Astrocyte (in vitro differentiated cells and primary cell): ENCODE measurements at regions not wholly inside any gene's neighbourhood (a gene's known extent, or its start where the extent isn't known, plus 50 kb on each side); places are given as distances from the start of the nearest gene placed in this dataset.

Experiments used
- DNase-seq: peaks from one replicate; pipeline ENCODE4 v3.0.0-alpha.2; 2010; ENCODE audit warnings: low read depth
- FAIRE-seq: peaks from 2 replicates; lab custom pipeline; 2011; peaks lifted over from hg19 to GRCh38; lab: Jason Lieb, UNC
- H2AFZ ChIP-seq: 2 replicates; pipeline ENCODE4 v1.6.0; 2012; ENCODE audit warnings: low read depth, low read length, inconsistent platforms
- H3K27ac ChIP-seq: 2 replicates; pipeline ENCODE4 v1.5.1; 2011; ENCODE audit warnings: low read depth, low read length, inconsistent platforms
- H3K27me3 ChIP-seq: 2 replicates; pipeline ENCODE4 v1.6.0; 2011; ENCODE audit warnings: low read length, inconsistent platforms; ENCODE audit not compliant: insufficient read depth
- H3K36me3 ChIP-seq: 2 replicates; pipeline ENCODE4 v1.5.1; 2011; ENCODE audit warnings: low read length, inconsistent platforms; ENCODE audit not compliant: insufficient read depth
- H3K4me1 ChIP-seq: 2 replicates; pipeline ENCODE4 v1.5.1; 2011; ENCODE audit warnings: low read length, inconsistent platforms; ENCODE audit not compliant: insufficient read depth
- H3K4me2 ChIP-seq: 2 replicates; pipeline ENCODE4 v1.6.0; 2012; ENCODE audit warnings: low read length, inconsistent platforms
- H3K4me3 ChIP-seq: 2 replicates; pipeline ENCODE4 v1.5.1; 2011; ENCODE audit warnings: low read depth, mild to moderate bottlenecking, low read length, inconsistent platforms; ENCODE audit not compliant: insufficient read depth
- H3K79me2 ChIP-seq: 2 replicates; pipeline ENCODE4 v1.6.0; 2012; ENCODE audit warnings: mild to moderate bottlenecking, low read length, inconsistent platforms; ENCODE audit not compliant: insufficient read depth
- H3K9ac ChIP-seq: 2 replicates; pipeline ENCODE4 v1.6.0; 2012; ENCODE audit warnings: mild to moderate bottlenecking, low read length, inconsistent platforms
- H3K9me3 ChIP-seq: 2 replicates; pipeline ENCODE4 v1.5.1; 2012; ENCODE audit warnings: low read depth, mild to moderate bottlenecking, low read length, inconsistent platforms; ENCODE audit not compliant: insufficient read depth
- H4K20me1 ChIP-seq: 2 replicates; pipeline ENCODE4 v1.6.0; 2012; ENCODE audit warnings: low read length, inconsistent platforms; ENCODE audit not compliant: insufficient read depth
- H3K27ac Mint-ChIP-seq: one replicate; pipeline ENCODE4 v1.8.0; 2021; ENCODE audit warnings: mild to moderate bottlenecking, mixed read lengths; ENCODE audit not compliant: unreplicated experiment
- H3K27me3 Mint-ChIP-seq: one replicate; pipeline ENCODE4 v1.8.0; 2021; ENCODE audit warnings: low read depth, mixed read lengths; ENCODE audit not compliant: unreplicated experiment
- H3K36me3 Mint-ChIP-seq: one replicate; pipeline ENCODE4 v1.8.0; 2021; ENCODE audit warnings: low read depth, mixed read lengths; ENCODE audit not compliant: unreplicated experiment
- H3K4me1 Mint-ChIP-seq: one replicate; pipeline ENCODE4 v1.8.0; 2021; ENCODE audit warnings: low read depth, mixed read lengths; ENCODE audit not compliant: unreplicated experiment
- H3K4me3 Mint-ChIP-seq: one replicate; pipeline ENCODE4 v1.8.0; 2021; ENCODE audit warnings: mild to moderate bottlenecking, moderate library complexity, mixed read lengths; ENCODE audit not compliant: unreplicated experiment
- H3K9me3 Mint-ChIP-seq: one replicate; pipeline ENCODE4 v1.8.0; 2021; ENCODE audit warnings: mild to moderate bottlenecking, mixed read lengths; ENCODE audit not compliant: unreplicated experiment
- CTCF ChIP-seq: IDR thresholded peaks from 2 replicates; pipeline ENCODE4 v1.5.1; 2011; ENCODE audit warnings: low read depth, mild to moderate bottlenecking, inconsistent platforms, low read length, moderate library complexity; ENCODE audit not compliant: insufficient read depth
- EZH2 ChIP-seq: IDR thresholded peaks from 2 replicates; pipeline ENCODE4 v1.6.1; 2012; ENCODE audit warnings: mild to moderate bottlenecking, low read length, inconsistent platforms; ENCODE audit not compliant: insufficient read depth

- H3K79me2 ChIP-seq = no peaks in the 10 kb centered on the region
- no peaks in the 10 kb centered on the region for H3K36me3 Mint-ChIP-seq
- no peak overlapping the region for H3K4me3 ChIP-seq
- H3K36me3 ChIP-seq = no peaks in the 10 kb centered on the region
- no peak overlapping the region for H3K27ac Mint-ChIP-seq
- H3K4me1 ChIP-seq = peaks cover 40% of the 10 kb centered on the region
- no peaks in the 10 kb centered on the region for H4K20me1 ChIP-seq
- no peak for FAIRE-seq
- H3K27me3 ChIP-seq = peaks cover 8% of the 10 kb centered on the region
- H3K4me3 Mint-ChIP-seq = no peak overlapping the region
- no peaks in the 10 kb centered on the region for H3K9me3 Mint-ChIP-seq
- H3K9me3 ChIP-seq = no peaks in the 10 kb centered on the region
- peaks cover 4% of the 10 kb centered on the region for H3K4me1 Mint-ChIP-seq
- TF ChIP-seq EZH2 (no peak), CTCF (no peak)
- H3K27ac ChIP-seq = peak overlapping the region; percentile 93
- H3K4me2 ChIP-seq = peak overlapping the region; percentile 72
- no peak for DNase-seq
- H3K27me3 Mint-ChIP-seq = peaks cover 35% of the 10 kb centered on the region
- no peak overlapping the region for H2AFZ ChIP-seq
- peak overlapping the region; percentile 80 for H3K9ac ChIP-seq
These were observed 51.4 kb upstream of the SHISAL1 start for GRCh38 chr22:44363980-44364750.

GRCh38 chr22:44363013-44363979 is 50.5 kb upstream of the SHISAL1 start:
- H3K4me3 Mint-ChIP-seq = no peak overlapping the region
- no peaks in the 10 kb centered on the region for H3K79me2 ChIP-seq
- H4K20me1 ChIP-seq = no peaks in the 10 kb centered on the region
- no peaks in the 10 kb centered on the region for H3K36me3 Mint-ChIP-seq
- FAIRE-seq = peak; percentile 43
- H3K4me1 Mint-ChIP-seq = peaks cover 4% of the 10 kb centered on the region
- H3K9me3 Mint-ChIP-seq = no peaks in the 10 kb centered on the region
- H3K4me1 ChIP-seq = peaks cover 40% of the 10 kb centered on the region
- peak overlapping the region; percentile 72 for H3K4me2 ChIP-seq
- H3K27me3 ChIP-seq = peaks cover 4% of the 10 kb centered on the region
- H3K27ac Mint-ChIP-seq = no peak overlapping the region
- TF ChIP-seq CTCF = no peak
- TF ChIP-seq EZH2 = no peak
- peak overlapping the region; percentile 80 for H3K9ac ChIP-seq
- H3K4me3 ChIP-seq = no peak overlapping the region
- peak overlapping the region; percentile 93 for H3K27ac ChIP-seq
- no peaks in the 10 kb centered on the region for H3K9me3 ChIP-seq
- H2AFZ ChIP-seq = peak overlapping the region; percentile 54
- H3K36me3 ChIP-seq = no peaks in the 10 kb centered on the region
- peak; percentile 97 for DNase-seq
- H3K27me3 Mint-ChIP-seq = peaks cover 39% of the 10 kb centered on the region
